ENCODE measurements at regions not wholly inside any gene's neighbourhood (a gene's known extent, or its start where the extent isn't known, plus 50 kb on each side); places are given as distances from the start of the nearest gene placed in this dataset.
"Not testable (repeated sequence)": the region's sequence is repeated elsewhere in the genome, so short reads cannot be mapped to it uniquely, and the experiment has no call there.

- not testable (repeated sequence) for TF ChIP-seq CTCF (IDR thresholded peaks at IDR 0.05; ENCODE audit: extremely low read depth in 1 of 2, insufficient read depth in 1 of 2, low read depth in 1 of 2, low read length in 2 of 2); EZH2 (IDR thresholded peaks at IDR 0.05; ENCODE audit: borderline replicate concordance, low read depth, low read length, severe bottlenecking); MAX (IDR thresholded peaks at IDR 0.05; ENCODE audit: insufficient read depth, insufficient read length); POLR2AphosphoS5 (IDR thresholded peaks at IDR 0.05; ENCODE audit: insufficient read depth, low read depth, low read length); POLR2A (IDR thresholded peaks at IDR 0.05; ENCODE audit: low read depth, low read length); FOS (IDR thresholded peaks at IDR 0.05; ENCODE audit: borderline replicate concordance, insufficient read depth, low read length)
These were observed 445.4 kb downstream of the BCAT1 start for GRCh38 chr12:24503477-24503876.
